ENCODE measurements at regions not wholly inside any gene's neighbourhood (a gene's known extent, or its start where the extent isn't known, plus 50 kb on each side); places are given as distances from the start of the nearest gene placed in this dataset.
"Not testable (repeated sequence)": the region's sequence is repeated elsewhere in the genome, so short reads cannot be mapped to it uniquely, and the experiment has no call there.

GRCh38 chr10:42991442-42992098, 85.3 kb upstream of the RET start:
- Histone ChIP-seq H3K9me3 (ENCODE audit: control extremely low read depth in 1 of 5, control insufficient read depth in 4 of 5, insufficient read depth in 2 of 5, low read depth in 1 of 5, low read length in 4 of 5) (no peaks in the 10 kb centered on the region), H3K27me3 (replicated peaks in 2 of 5; ENCODE audit: control insufficient read depth in 4 of 5, insufficient read depth in 5 of 5, low read length in 4 of 5) (no peaks in the 10 kb centered on the region), H3K4me3 (ENCODE audit: control insufficient read depth in 1 of 7, extremely low read depth in 1 of 7, insufficient read depth in 4 of 7, low read depth in 2 of 7, low read length in 6 of 7) (no peak overlapping the region), H3K27ac (ENCODE audit: insufficient read depth in 1 of 2, low read depth in 1 of 2, low read length in 2 of 2, poor library complexity in 1 of 2, severe bottlenecking in 2 of 2) (no peak overlapping the region), H3K36me3 (ENCODE audit: control insufficient read depth in 4 of 4, insufficient read depth in 4 of 4, low read length in 3 of 4) (no peaks in the 10 kb centered on the region), H3K4me1 (ENCODE audit: control extremely low read depth in 1 of 4, control insufficient read depth in 4 of 4, insufficient read depth in 4 of 4, low read length in 3 of 4) (peaks cover 0 to 15% (median 6%) of the 10 kb centered on the region in 4 experiments)
- 93% methylated on average over 10 of the region's 10 CpGs for WGBS (ENCODE audit: insufficient coverage)
- POLR2A ChIA-PET, result no interaction called here
- DNase-seq, result no peak
- CTCF ChIA-PET, result no interaction called here

- H3K27me3 ChIP-seq (replicated peaks in 2 of 5; ENCODE audit: control insufficient read depth in 4 of 5, insufficient read depth in 5 of 5, low read length in 4 of 5), result no peaks in the 10 kb centered on the region
- WGBS (ENCODE audit: insufficient coverage), result 96% methylated on average over 11 of the region's 12 CpGs
- POLR2A ChIA-PET, result no interaction called here
- no peak for DNase-seq
- no peak overlapping the region for H3K4me3 ChIP-seq (ENCODE audit: control insufficient read depth in 1 of 7, extremely low read depth in 1 of 7, insufficient read depth in 4 of 7, low read depth in 2 of 7, low read length in 6 of 7)
- CTCF ChIA-PET, result no interaction called here
- no peaks in the 10 kb centered on the region for H3K36me3 ChIP-seq (ENCODE audit: control insufficient read depth in 4 of 4, insufficient read depth in 4 of 4, low read length in 3 of 4)
- H3K9me3 ChIP-seq (ENCODE audit: control extremely low read depth in 1 of 5, control insufficient read depth in 4 of 5, insufficient read depth in 2 of 5, low read depth in 1 of 5, low read length in 4 of 5), result no peaks in the 10 kb centered on the region
- H3K27ac ChIP-seq (ENCODE audit: insufficient read depth in 1 of 2, low read depth in 1 of 2, low read length in 2 of 2, poor library complexity in 1 of 2, severe bottlenecking in 2 of 2), result no peak overlapping the region
- H3K4me1 ChIP-seq (ENCODE audit: control extremely low read depth in 1 of 4, control insufficient read depth in 4 of 4, insufficient read depth in 4 of 4, low read length in 3 of 4), result peaks cover 0 to 8% (median 2%) of the 10 kb centered on the region in 4 experiments
Measured at GRCh38 chr10:42992156-42992956, 84.5 kb upstream of the RET start.

GRCh38 chr10:42992957-42993390, 83.9 kb upstream of the RET start:
- DNase-seq, result no peak
- no peaks in the 10 kb centered on the region for H3K9me3 ChIP-seq (ENCODE audit: control extremely low read depth in 1 of 5, control insufficient read depth in 4 of 5, insufficient read depth in 2 of 5, low read depth in 1 of 5, low read length in 4 of 5)
- ChIA-PET POLR2A (no interaction called here), CTCF (no interaction called here)
- H3K27me3 ChIP-seq (replicated peaks in 2 of 5; ENCODE audit: control insufficient read depth in 4 of 5, insufficient read depth in 5 of 5, low read length in 4 of 5), result no peaks in the 10 kb centered on the region
- peaks cover 0 to 8% (median 2%) of the 10 kb centered on the region in 4 experiments for H3K4me1 ChIP-seq (ENCODE audit: control extremely low read depth in 1 of 4, control insufficient read depth in 4 of 4, insufficient read depth in 4 of 4, low read length in 3 of 4)
- no peak overlapping the region for H3K27ac ChIP-seq (ENCODE audit: insufficient read depth in 1 of 2, low read depth in 1 of 2, low read length in 2 of 2, poor library complexity in 1 of 2, severe bottlenecking in 2 of 2)
- no peak overlapping the region for H3K4me3 ChIP-seq (ENCODE audit: control insufficient read depth in 1 of 7, extremely low read depth in 1 of 7, insufficient read depth in 4 of 7, low read depth in 2 of 7, low read length in 6 of 7)
- no peaks in the 10 kb centered on the region for H3K36me3 ChIP-seq (ENCODE audit: control insufficient read depth in 4 of 4, insufficient read depth in 4 of 4, low read length in 3 of 4)
- WGBS (ENCODE audit: insufficient coverage), result 98% methylated on average over 13 of the region's 13 CpGs

- DNase-seq; H3K4me3 ChIP-seq (ENCODE audit: control insufficient read depth in 1 of 7, extremely low read depth in 1 of 7, insufficient read depth in 4 of 7, low read depth in 2 of 7, low read length in 6 of 7); H3K4me1 ChIP-seq (ENCODE audit: control extremely low read depth in 1 of 4, control insufficient read depth in 4 of 4, insufficient read depth in 4 of 4, low read length in 3 of 4); CTCF ChIA-PET; H3K27me3 ChIP-seq (replicated peaks in 2 of 5; ENCODE audit: control insufficient read depth in 4 of 5, insufficient read depth in 5 of 5, low read length in 4 of 5); POLR2A ChIA-PET; H3K36me3 ChIP-seq (ENCODE audit: control insufficient read depth in 4 of 4, insufficient read depth in 4 of 4, low read length in 3 of 4); H3K9me3 ChIP-seq (ENCODE audit: control extremely low read depth in 1 of 5, control insufficient read depth in 4 of 5, insufficient read depth in 2 of 5, low read depth in 1 of 5, low read length in 4 of 5); H3K27ac ChIP-seq (ENCODE audit: insufficient read depth in 1 of 2, low read depth in 1 of 2, low read length in 2 of 2, poor library complexity in 1 of 2, severe bottlenecking in 2 of 2): not testable (repeated sequence)
- WGBS (ENCODE audit: insufficient coverage), result no CpG with 5 or more reads among the region's 2 CpGs
Measured at GRCh38 chr10:42994909-42995308, 82.0 kb upstream of the RET start.

GRCh38 chr10:42995537-42995936, 81.3 kb upstream of the RET start:
- ChIA-PET POLR2A (no interaction called here), CTCF (no interaction called here)
- DNase-seq, result no peak
- Histone ChIP-seq H3K27ac (ENCODE audit: insufficient read depth in 1 of 2, low read depth in 1 of 2, low read length in 2 of 2, poor library complexity in 1 of 2, severe bottlenecking in 2 of 2) (no peak overlapping the region), H3K4me3 (ENCODE audit: control insufficient read depth in 1 of 7, extremely low read depth in 1 of 7, insufficient read depth in 4 of 7, low read depth in 2 of 7, low read length in 6 of 7) (no peak overlapping the region), H3K36me3 (ENCODE audit: control insufficient read depth in 4 of 4, insufficient read depth in 4 of 4, low read length in 3 of 4) (no peaks in the 10 kb centered on the region), H3K9me3 (ENCODE audit: control extremely low read depth in 1 of 5, control insufficient read depth in 4 of 5, insufficient read depth in 2 of 5, low read depth in 1 of 5, low read length in 4 of 5) (no peaks in the 10 kb centered on the region), H3K27me3 (replicated peaks in 2 of 5; ENCODE audit: control insufficient read depth in 4 of 5, insufficient read depth in 5 of 5, low read length in 4 of 5) (no peaks in the 10 kb centered on the region), H3K4me1 (ENCODE audit: control extremely low read depth in 1 of 4, control insufficient read depth in 4 of 4, insufficient read depth in 4 of 4, low read length in 3 of 4) (no peaks in the 10 kb centered on the region)
- WGBS (ENCODE audit: insufficient coverage), result 73% methylated on average over 1 of the region's 2 CpGs

- ChIA-PET POLR2A (no interaction called here), CTCF (no interaction called here)
- H3K4me1 ChIP-seq (ENCODE audit: control extremely low read depth in 1 of 4, control insufficient read depth in 4 of 4, insufficient read depth in 4 of 4, low read length in 3 of 4), result no peaks in the 10 kb centered on the region
- H3K4me3 ChIP-seq (ENCODE audit: control insufficient read depth in 1 of 7, extremely low read depth in 1 of 7, insufficient read depth in 4 of 7, low read depth in 2 of 7, low read length in 6 of 7), result no peak overlapping the region
- no peak for DNase-seq
- no peaks in the 10 kb centered on the region for H3K9me3 ChIP-seq (ENCODE audit: control extremely low read depth in 1 of 5, control insufficient read depth in 4 of 5, insufficient read depth in 2 of 5, low read depth in 1 of 5, low read length in 4 of 5)
- WGBS (ENCODE audit: insufficient coverage), result 96% methylated on average over 3 of the region's 5 CpGs
- no peaks in the 10 kb centered on the region for H3K27me3 ChIP-seq (replicated peaks in 2 of 5; ENCODE audit: control insufficient read depth in 4 of 5, insufficient read depth in 5 of 5, low read length in 4 of 5)
- H3K36me3 ChIP-seq (ENCODE audit: control insufficient read depth in 4 of 4, insufficient read depth in 4 of 4, low read length in 3 of 4), result no peaks in the 10 kb centered on the region
- H3K27ac ChIP-seq (ENCODE audit: insufficient read depth in 1 of 2, low read depth in 1 of 2, low read length in 2 of 2, poor library complexity in 1 of 2, severe bottlenecking in 2 of 2), result no peak overlapping the region
Measured at GRCh38 chr10:42996588-42996987, 80.3 kb upstream of the RET start.

- POLR2A ChIA-PET, result no interaction called here
- CTCF ChIA-PET, result no interaction called here
- Histone ChIP-seq H3K4me1 (ENCODE audit: control extremely low read depth in 1 of 4, control insufficient read depth in 4 of 4, insufficient read depth in 4 of 4, low read length in 3 of 4) (no peaks in the 10 kb centered on the region), H3K36me3 (ENCODE audit: control insufficient read depth in 4 of 4, insufficient read depth in 4 of 4, low read length in 3 of 4) (no peaks in the 10 kb centered on the region), H3K27ac (ENCODE audit: insufficient read depth in 1 of 2, low read depth in 1 of 2, low read length in 2 of 2, poor library complexity in 1 of 2, severe bottlenecking in 2 of 2) (no peak overlapping the region), H3K4me3 (ENCODE audit: control insufficient read depth in 1 of 7, extremely low read depth in 1 of 7, insufficient read depth in 4 of 7, low read depth in 2 of 7, low read length in 6 of 7) (no peak overlapping the region), H3K9me3 (ENCODE audit: control extremely low read depth in 1 of 5, control insufficient read depth in 4 of 5, insufficient read depth in 2 of 5, low read depth in 1 of 5, low read length in 4 of 5) (no peaks in the 10 kb centered on the region), H3K27me3 (replicated peaks in 2 of 5; ENCODE audit: control insufficient read depth in 4 of 5, insufficient read depth in 5 of 5, low read length in 4 of 5) (no peaks in the 10 kb centered on the region)
- DNase-seq, result no peak
- WGBS (ENCODE audit: insufficient coverage), result 97% methylated on average over 5 of the region's 6 CpGs
Measured at GRCh38 chr10:42997151-42997848, 79.6 kb upstream of the RET start.
